Gastrocnemius medialis (tissue), 4 donors: ENCODE measurements at regions not wholly inside any gene's neighbourhood (a gene's known extent, or its start where the extent isn't known, plus 50 kb on each side); places are given as distances from the start of the nearest gene placed in this dataset.

ENCODE experiments used
- CTCF ChIP-seq, 5 experiments: fragments of 450-650 bp in 3 of 5; fragments of 200-600 bp in 2 of 5; sonication (generic) in 2 of 5; IDR thresholded peaks in 4 of 5; conservative IDR thresholded peaks in 1 of 5; 1 replicate in 4 of 5; 2 replicates in 1 of 5; pipeline ENCODE4 v1.5.1; 2016 to 2019; ENCODE audit warnings: antibody characterized with exemption in 5 of 5, mild to moderate bottlenecking in 3 of 5, moderate library complexity in 3 of 5
- POLR2A ChIP-seq, 2 donors: fragments of 450-650 bp; IDR thresholded peaks; one replicate each; pipeline ENCODE4 v1.6.1; 2017; ENCODE audit warnings: antibody characterized with exemption in 2 of 2, mild to moderate bottlenecking in 2 of 2, moderate library complexity in 2 of 2

- TF ChIP-seq CTCF (IDR thresholded peaks at IDR 0.05 in 4 of 5, conservative IDR thresholded peaks at IDR 0.05 in 1 of 5) (no peak), POLR2A (IDR thresholded peaks at IDR 0.05) (no peak)
Measured at GRCh38 chr2:175597286-175597685, 404.8 kb downstream of the LNPK start.
